NCI-H2227 (cell line): ENCODE measurements at regions not wholly inside any gene's neighbourhood (a gene's known extent, or its start where the extent isn't known, plus 50 kb on each side); places are given as distances from the start of the nearest gene placed in this dataset.

Experiments
- DNase-seq: peaks from one replicate; lab custom pipeline; 2025; ENCODE audit not compliant: unreplicated experiment; lab: John Stamatoyannopoulos, UW

DNA sequence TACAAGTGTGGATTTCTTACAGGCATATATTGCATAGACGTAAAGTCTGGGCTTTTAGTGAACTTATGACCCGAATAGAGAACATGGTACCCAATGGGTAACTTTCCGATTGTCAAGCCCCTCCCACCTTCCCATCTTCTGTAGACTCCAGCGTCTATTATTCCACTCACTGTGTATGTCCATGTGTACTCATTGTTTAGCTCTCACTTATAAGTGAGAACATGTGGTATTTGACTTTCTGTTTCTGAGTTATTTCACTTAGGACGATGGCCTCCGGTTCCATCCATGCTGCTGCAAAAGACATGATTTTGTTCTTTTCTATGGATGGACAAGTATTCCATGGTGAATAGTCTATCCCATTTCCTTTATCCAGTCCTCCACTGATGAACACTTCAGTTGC is 306.4 kb downstream of the CD83 start:
- no peak for DNase-seq

DNA sequence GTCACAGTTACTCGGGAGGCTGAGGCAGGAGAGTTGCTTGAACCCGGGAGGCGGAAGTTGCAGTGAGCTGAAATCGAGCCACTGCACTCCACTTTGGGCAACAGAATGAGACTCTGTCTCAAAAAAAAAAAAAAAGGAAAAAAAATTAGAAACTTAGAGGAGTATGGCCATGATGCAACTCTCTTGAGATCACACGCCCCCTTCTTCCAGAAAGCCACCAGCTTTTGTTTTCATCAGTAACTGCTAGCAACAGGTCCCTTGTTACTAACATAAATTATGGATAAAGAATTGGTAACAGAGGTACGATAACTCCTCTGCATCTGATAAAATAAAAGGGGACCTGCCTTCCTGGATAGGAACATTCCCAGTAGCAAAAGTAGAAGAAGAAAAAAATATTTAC is 308.2 kb downstream of the CD83 start:
- DNase-seq: no peak

- no peak for DNase-seq
Observed at GRCh38 chr6:14426281-14426680, 308.7 kb downstream of the CD83 start.

GRCh38 chr6:14428269-14428668 is 310.7 kb downstream of the CD83 start:
- no peak for DNase-seq

DNA sequence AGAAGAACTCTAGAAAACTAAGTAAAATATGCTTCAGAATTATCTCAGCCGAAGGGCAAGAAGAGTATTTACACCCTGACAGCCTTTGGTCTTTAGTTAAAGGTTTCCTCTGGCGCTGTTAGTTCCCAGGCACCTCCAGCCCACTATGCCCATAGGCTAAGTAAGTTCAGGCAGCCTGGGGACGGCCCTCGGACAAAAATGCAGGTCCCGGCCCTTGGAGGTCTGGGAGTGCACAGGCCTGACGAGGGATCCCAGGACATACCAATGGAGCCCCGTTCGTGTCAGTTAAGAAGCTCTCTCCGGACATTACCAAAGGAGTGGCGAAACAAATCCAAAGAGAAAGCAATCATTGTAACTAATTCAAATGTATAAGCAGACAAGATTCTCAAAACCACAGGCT is 311.8 kb downstream of the CD83 start:
- DNase-seq: no peak

DNA sequence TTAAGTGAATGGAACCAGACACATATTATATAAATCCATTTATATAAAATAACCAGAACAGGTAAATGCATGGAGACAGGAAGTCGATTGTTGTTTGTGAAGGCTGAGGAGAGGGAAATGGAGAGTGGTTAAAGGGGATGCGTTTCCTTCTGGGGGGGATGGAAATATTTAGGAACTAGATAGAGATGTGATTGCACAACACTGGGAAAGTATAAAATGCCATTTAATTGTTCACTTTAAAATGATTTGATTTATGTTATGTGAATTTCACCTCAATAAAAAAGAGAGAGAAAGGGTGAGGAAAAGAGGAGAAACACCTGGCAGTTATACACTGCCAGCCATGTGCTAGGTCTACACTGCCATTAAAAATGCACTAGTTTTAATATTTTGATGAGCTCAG is 312.6 kb downstream of the CD83 start:
- no peak for DNase-seq

DNA sequence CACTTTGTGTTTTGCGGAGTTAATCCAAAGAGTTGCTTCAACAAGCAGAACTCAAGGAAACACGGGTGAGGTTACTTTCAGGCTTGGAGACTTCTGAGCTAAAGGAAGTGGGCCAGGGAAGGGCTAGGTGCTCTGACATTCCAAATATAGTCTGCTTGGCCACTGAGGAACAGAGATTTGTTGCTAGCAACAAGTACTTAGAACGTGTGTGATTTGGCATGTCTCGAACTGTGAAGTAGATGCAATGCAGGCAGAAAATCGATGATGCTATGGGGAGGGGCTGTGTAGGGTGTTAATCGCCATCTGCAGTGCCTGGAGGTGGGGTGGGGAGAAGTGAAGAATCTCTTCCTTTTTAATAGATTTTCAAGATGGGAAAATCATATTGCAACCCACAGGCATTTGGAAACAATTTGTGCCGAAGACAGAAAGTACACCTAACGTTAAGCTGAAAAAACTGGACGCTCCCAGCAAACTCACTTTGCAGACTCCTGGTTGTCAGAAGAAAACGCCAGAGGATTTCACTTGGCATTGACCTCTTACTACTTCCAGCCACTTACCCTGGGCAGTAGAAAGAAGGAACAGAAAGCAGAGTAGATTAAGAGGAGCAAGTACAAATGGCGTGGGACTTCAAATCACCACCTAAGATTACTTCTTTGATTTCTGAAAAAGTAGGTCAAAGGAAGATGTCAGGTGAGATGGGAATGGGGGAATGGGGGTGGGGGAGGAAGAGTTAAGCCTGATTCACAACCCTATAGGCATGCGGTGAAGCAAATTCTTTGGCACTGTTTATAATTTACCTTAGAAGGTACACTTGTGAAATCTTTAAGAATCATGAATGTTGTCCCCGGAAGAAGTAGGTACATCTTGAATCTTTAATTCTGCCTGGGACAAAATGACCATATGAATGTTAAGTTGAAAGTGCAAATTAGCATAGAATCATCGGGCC is 314.1 kb downstream of the CD83 start:
- DNase-seq: peak; percentile 32

DNA sequence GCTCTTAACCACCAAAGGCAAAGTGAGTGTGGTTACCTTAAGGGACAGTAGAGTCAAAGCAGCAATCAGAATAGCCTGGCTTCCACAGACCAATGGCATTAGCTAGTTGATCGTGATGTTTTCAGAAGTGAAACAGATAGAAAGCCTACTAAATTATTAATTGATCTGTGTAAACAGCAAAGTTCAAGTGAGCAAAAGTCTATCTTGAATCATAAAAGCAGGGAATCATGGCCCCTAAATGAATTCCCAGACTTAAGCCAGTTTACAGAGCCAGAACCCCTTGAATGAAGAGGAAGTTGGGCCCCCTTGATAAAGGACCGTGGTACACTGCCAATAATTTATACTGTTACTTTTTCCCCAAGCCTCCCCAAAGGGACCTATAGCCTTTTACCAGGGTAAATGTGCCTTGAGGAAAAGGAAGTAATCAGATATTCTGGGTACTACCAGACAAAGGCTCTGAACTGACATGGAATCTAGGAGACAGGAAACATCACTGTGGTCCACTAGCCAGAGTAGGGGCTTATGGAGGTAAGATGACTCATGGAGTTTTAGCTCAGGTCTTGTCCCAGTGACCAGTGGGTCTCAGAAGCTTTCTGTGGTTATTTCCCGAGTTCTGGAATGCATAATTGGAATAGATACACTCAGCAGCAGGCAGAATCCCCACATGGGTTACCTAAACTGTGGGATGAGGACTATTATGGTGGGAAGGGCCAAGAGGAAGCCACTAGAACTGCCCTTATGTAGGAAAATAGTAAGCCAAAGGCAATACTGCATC is 317.5 kb downstream of the CD83 start:
- no peak for DNase-seq

DNA sequence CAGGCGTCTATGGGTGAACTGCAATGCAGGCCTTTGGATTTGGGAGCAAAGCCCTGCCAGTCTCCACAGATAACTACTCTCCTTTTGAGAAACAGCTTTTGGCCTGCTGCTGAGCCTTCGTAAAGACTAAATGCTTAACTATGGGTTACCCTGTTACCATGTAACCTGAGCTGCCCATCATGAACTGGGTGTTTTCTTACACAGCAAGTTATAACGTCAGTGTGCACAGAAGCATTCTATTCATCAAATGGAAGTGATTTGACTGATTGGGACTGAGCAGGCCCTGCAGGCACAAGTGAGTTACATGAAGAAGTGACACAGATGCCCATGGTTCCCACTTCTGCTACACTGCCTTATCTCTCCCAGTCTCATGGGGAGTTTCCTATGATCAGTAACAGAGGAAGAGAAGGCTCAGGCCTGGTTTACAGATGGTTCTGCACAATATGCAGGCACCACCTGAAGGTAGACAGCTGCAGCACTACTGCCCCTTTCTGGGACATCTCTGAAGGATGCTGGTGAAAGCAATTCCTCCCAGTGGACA is 319.1 kb downstream of the CD83 start:
- no peak for DNase-seq

DNA sequence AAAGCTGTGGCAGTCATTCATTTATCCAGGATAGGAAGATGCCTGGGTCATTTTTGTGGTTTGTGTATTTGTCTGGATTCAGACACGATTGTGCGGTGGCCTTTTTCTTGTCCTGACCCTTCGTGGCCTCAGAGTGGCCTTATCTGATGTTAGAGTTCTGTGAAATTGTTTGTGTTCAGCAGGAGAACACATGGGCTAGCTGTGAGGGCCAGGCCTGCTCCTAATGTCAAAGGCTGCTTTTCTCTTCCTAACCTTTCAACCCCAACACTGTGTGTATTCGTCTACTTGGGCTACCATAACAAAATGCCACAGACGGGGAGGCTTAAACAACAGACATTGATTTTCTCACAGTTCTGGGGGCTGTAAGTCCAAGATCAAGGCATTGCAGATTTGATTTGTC is 321.8 kb downstream of the CD83 start:
- DNase-seq: no peak

- DNase-seq: peak; percentile 49
Observed at GRCh38 chr6:14440215-14440910, 322.8 kb downstream of the CD83 start.

DNA sequence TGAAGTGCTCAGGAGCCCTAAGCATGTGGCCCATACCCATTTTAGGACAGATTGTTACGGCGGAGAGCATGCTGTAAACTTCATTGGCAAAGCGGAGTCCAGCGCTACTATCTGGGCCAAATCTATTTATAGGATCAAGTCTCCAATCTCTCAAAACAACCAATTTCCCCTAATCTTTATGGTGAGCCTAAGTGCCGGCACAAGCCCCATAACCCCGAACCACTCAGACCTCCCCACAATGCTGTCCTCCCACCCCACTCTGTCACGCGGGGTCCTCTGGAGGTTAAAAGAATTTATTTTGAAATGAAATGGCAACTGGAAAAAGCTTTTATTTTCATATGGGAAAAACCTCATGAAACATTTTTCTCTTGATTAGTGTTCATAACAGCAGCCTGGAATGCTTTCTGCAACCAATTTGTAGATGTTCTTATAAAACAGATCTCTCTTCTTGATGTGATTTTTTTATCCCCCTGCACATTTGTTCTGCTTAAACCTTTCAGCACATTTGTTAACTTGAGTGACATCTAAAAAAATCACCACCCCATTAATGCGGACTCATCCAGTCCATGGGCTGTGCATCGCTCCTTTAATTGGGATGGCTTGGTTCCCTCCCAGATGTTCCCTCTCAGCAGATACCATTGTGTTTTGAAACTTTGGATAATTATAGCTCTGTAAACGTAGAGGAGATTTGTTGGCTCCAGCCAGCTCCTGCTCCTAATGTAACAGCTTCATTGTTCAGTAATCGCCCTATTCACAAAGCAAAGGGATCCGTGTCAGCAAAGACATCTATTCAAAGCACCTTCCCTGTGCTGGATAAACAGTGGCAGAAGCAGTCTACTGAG is 323.6 kb downstream of the CD83 start:
- peak; percentile 92 for DNase-seq

GRCh38 chr6:14442242-14442641 is 324.7 kb downstream of the CD83 start:
- DNase-seq: peak; percentile 41

GRCh38 chr6:14443629-14444268 is 326.2 kb downstream of the CD83 start:
- DNase-seq: no peak

DNA sequence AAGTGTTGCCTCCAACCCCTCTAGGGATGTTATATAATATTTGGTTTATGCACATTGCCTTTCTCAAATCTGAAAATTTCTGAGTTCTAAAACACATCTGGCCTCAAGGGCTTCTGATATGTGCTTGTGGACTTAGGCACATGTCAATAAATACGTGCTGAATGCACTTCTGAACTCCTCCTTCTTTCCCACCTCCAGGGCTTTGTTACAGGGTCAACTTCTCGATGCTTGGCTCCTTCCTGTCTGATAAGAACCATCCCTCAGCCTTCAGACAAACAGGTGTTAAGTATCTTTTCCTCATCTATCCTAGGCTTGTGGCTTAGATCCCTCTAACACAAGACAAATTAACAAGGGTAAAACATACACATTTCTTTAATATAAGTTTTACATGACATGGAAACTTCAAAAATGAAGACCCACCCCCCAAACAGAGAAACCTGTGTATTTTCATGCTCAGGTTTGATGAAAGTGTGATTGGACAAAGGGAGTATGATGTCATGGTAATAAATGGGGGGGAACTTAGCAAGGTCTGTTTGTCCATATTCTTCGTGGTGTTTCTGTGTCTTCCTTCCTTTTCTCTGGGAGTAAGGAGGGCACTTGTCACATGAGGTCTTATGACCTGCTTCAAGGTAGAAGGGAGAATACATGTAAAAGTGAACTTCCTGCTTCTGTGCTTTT is 326.9 kb downstream of the CD83 start:
- DNase-seq: no peak

DNA sequence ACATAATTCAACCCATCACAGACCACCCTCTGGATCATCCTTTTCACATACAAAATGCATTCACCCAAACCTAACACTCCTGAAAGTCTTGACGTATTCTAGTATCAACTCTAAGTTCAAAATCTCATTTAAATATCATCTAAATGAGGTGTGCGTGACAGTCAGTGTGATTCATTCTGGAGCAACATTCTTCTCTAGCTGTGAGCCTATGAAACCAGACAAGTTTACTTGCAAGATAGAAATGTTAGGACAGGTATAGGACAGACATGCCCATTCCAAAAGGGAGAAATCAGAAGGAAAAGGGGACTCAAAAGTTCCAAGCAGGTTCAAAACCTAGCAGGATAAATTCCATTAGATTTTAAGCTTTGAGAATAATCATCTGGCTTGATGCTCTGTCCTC is 329.7 kb downstream of the CD83 start:
- no peak for DNase-seq

DNA sequence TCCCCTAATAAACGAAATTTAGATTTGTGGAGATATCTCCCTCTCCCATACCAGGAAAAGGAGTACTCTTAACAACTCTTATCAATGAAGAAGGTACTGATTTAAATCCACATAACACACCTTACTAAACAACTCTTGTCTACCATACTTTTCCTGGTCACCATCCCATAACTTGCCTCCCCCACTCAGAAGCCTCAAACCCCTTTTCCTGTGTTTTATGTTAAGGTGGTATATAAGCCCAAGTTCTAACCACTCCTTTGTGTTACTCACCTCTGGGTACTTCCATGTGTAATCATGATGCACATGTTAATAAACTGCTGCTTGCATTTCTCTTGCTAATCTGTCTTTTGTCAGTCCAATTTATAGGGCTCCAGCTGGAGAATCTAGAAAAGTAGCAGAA is 330.7 kb downstream of the CD83 start:
- no peak for DNase-seq

DNA sequence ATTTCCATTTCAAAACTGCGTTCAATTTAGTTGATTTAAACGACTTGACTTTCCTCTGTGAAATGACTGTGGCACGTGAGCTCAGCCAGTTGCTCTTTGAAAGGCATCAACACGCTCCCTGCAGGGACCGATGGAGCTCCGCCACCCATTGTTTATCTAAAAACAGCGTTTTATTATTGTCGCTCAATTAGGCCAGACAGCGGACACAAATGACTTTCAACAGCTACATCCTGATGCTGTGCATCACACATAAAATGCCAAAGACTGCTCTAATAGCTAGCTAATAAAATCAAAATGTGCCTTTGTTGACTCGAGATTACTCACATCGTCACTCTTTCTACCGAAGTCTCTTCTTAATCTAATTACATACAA is 332.5 kb downstream of the CD83 start:
- peak; percentile 38 for DNase-seq

DNA sequence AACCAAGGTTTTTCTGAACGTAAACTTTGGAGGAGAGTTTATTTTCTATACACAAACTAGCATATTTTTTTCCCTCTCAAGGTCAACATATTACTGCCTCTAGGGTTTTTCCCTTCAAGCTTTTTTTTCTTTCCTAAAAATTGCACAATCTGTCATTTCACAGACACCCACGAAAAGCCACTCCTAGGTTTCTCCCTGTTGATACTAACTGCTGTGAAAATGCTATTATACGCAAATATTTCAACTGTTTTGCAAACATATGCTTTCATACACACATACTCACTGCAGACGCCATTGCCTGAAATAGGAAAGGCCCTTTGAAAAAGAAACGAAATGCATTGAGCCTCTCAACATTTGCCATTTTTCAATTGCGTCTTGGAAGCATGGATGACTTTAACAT is 333.0 kb downstream of the CD83 start:
- no peak for DNase-seq
